Erythroblast (primary cell): ENCODE measurements at regions not wholly inside any gene's neighbourhood (a gene's known extent, or its start where the extent isn't known, plus 50 kb on each side); places are given as distances from the start of the nearest gene placed in this dataset.

ENCODE experiments used
- GATA1 ChIP-seq: IDR thresholded peaks from 2 replicates; pipeline ENCODE4 v1.6.1; 2011; ENCODE audit warnings: low read depth, mild to moderate bottlenecking, control low read depth, low read length, moderate library complexity
- POLR2A ChIP-seq: IDR thresholded peaks from 2 replicates; pipeline ENCODE4 v1.6.1; 2011; ENCODE audit warnings: mild to moderate bottlenecking, low read length

GRCh38 chr18:61637905-61638595 lies 254.8 kb downstream of the RNF152 start:
- TF ChIP-seq POLR2A (no peak), GATA1 (no peak)
